Spleen (tissue), 11 donors: ENCODE measurements at regions not wholly inside any gene's neighbourhood (a gene's known extent, or its start where the extent isn't known, plus 50 kb on each side); places are given as distances from the start of the nearest gene placed in this dataset.

Experiments
- DNase-seq: peaks from one replicate; pipeline ENCODE4 v3.0.0-alpha.2; 2020
- H3K27ac ChIP-seq, 8 donors: fragments of 200-600 bp; sonication (generic) in 7 of 8; 1 replicate in 4 of 8; 2 replicates in 4 of 8; pipeline versions ENCODE4 v1.5.0 to v1.8.0; 2016 to 2021; ENCODE audit warnings: inconsistent platforms in 4 of 8, mild to moderate bottlenecking in 4 of 8, moderate library complexity in 1 of 8
- H3K27me3 ChIP-seq, 7 donors: fragments of 200-600 bp; sonication (generic) in 6 of 7; replicated peaks in 1 of 7; 1 replicate in 4 of 7; 2 replicates in 3 of 7; pipeline versions ENCODE4 v1.5.0 to v1.8.0; 2016 to 2021; ENCODE audit warnings: inconsistent platforms in 3 of 7, mild to moderate bottlenecking in 1 of 7
- H3K36me3 ChIP-seq, 6 donors: fragments of 200-600 bp; sonication (generic) in 5 of 6; 1 replicate in 4 of 6; 2 replicates in 2 of 6; pipeline versions ENCODE4 v1.5.0 to v1.8.0; 2016 to 2021; ENCODE audit warnings: inconsistent platforms in 2 of 6
- H3K4me1 ChIP-seq, 6 donors: fragments of 200-600 bp; sonication (generic) in 5 of 6; 1 replicate in 3 of 6; 2 replicates in 3 of 6; pipeline versions ENCODE4 v1.5.0 to v1.8.0; 2016 to 2021; ENCODE audit warnings: inconsistent platforms in 3 of 6
- H3K4me3 ChIP-seq, 8 donors: fragments of 200-600 bp; sonication (generic) in 7 of 8; 1 replicate in 4 of 8; 2 replicates in 4 of 8; pipeline versions ENCODE4 v1.5.0 to v1.8.0; 2016 to 2021; ENCODE audit warnings: inconsistent platforms in 4 of 8, mild to moderate bottlenecking in 4 of 8, moderate library complexity in 2 of 8
- H3K9me3 ChIP-seq, 8 donors: fragments of 200-600 bp; sonication (generic) in 7 of 8; 1 replicate in 4 of 8; 2 replicates in 4 of 8; pipeline versions ENCODE4 v1.5.0 to v1.8.0; 2016 to 2021; ENCODE audit warnings: inconsistent platforms in 4 of 8
- POLR2A ChIP-seq, 3 donors: fragments of 450-650 bp; IDR thresholded peaks; one replicate each; pipeline ENCODE4 v1.5.1; 2017; ENCODE audit warnings: antibody characterized with exemption in 3 of 3, mild to moderate bottlenecking in 1 of 3
- POLR2AphosphoS5 ChIP-seq, 3 donors: sonication (generic); formaldehyde crosslinking; IDR thresholded peaks; one replicate each; pipeline ENCODE4 v1.5.1; 2017; ENCODE audit warnings: antibody characterized with exemption in 3 of 3
- WGBS, 5 donors: extraction: QIAGEN DNeasy Blood & Tissue Kit in 3 of 5; methylation state at CpG; one replicate each; pipeline versions ENCODE4 v1.1.5 to v1.1.7; 2013 to 2018; 5-methylcytosine and 5-hydroxymethylcytosine counted together
- intact Hi-C: fragments of 100-400 bp; cut with DNase I; formaldehyde crosslinking; loops from one replicate; pipeline ENCODE4 v1.15.0; 2023; ENCODE audit warnings: low total_unique reads
- TF ChIP-seq, protein P1 (sequence below), 11 experiments: fragments of 200-600 bp in 7 of 11; fragments of 450-650 bp in 4 of 11; sonication (generic) in 4 of 11; IDR thresholded peaks in 8 of 11; conservative IDR thresholded peaks in 3 of 11; 1 replicate in 7 of 11; 2 replicates in 4 of 11; pipeline versions ENCODE4 v1.4.0 to v1.8.0; 2016 to 2021; ENCODE audit warnings: antibody characterized with exemption in 11 of 11, inconsistent platforms in 4 of 11, mild to moderate bottlenecking in 1 of 11
- donor health status: healthy with polysubstance abuse.
- donor health status: DM: no; HTN: no; CAD: no; lungs with moderate emphysema.
- donor health status: DM: no; HTN: no; CAD: no.
- donor health status: Bipolar disorder and iron deficiency.
- donor health status: healthy.
- donor health status: DM: no; HTN: no; CAD: no.
- donor health status: DM: yes; HTN: yes; CAD: no.

GRCh38 chrX:4671344-4671743 lies 957.9 kb upstream of the PRKX start:
- no peak overlapping the region for H3K27ac ChIP-seq
- H3K36me3 ChIP-seq: no peaks in the 10 kb centered on the region
- H3K27me3 ChIP-seq: no peaks in the 10 kb centered on the region
- TF ChIP-seq POLR2AphosphoS5 (IDR thresholded peaks at IDR 0.05) (no peak), POLR2A (IDR thresholded peaks at IDR 0.05) (no peak)
- TF ChIP-seq, protein P1, sequence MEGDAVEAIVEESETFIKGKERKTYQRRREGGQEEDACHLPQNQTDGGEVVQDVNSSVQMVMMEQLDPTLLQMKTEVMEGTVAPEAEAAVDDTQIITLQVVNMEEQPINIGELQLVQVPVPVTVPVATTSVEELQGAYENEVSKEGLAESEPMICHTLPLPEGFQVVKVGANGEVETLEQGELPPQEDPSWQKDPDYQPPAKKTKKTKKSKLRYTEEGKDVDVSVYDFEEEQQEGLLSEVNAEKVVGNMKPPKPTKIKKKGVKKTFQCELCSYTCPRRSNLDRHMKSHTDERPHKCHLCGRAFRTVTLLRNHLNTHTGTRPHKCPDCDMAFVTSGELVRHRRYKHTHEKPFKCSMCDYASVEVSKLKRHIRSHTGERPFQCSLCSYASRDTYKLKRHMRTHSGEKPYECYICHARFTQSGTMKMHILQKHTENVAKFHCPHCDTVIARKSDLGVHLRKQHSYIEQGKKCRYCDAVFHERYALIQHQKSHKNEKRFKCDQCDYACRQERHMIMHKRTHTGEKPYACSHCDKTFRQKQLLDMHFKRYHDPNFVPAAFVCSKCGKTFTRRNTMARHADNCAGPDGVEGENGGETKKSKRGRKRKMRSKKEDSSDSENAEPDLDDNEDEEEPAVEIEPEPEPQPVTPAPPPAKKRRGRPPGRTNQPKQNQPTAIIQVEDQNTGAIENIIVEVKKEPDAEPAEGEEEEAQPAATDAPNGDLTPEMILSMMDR (IDR thresholded peaks at IDR 0.05 in 8 of 11, conservative IDR thresholded peaks at IDR 0.05 in 3 of 11): no peak
- DNase-seq: no peak
- H3K9me3 ChIP-seq: peaks cover 0 to 11% (median 0%) of the 10 kb centered on the region in 8 donors
- H3K4me1 ChIP-seq: no peaks in the 10 kb centered on the region
- H3K4me3 ChIP-seq: no peak overlapping the region
- 39 to 55% (median 44%) methylated on average over 4 of the region's 4 CpGs for WGBS, 5 donors
- intact Hi-C loops: no loop called here

DNA sequence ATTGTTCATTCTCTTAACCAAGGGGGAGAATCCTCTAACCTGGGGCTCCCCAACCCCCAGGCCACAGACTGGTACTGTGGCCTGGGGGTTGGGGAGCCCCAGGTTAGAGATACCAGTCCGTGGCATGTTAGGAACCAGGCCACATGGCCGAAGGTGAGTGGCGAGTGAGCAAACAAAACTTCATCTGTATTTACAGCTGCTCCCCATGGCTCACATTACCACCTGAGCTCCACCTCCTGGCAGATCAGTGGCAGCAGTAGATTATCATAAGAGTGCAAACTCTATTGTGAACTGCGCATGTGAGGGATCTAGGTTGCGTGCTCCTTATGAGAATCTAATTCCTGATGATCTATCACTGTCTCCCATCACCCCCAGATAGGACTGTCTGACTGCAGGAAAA lies 957.2 kb upstream of the PRKX start:
- 71 to 94% (median 90%) methylated on average over 4 to 5 of the region's 5 CpGs for WGBS, 5 donors
- Histone ChIP-seq H3K27me3 (no peaks in the 10 kb centered on the region), H3K4me1 (no peaks in the 10 kb centered on the region), H3K9me3 (peaks cover 0 to 11% (median 0%) of the 10 kb centered on the region in 8 donors), H3K27ac (no peak overlapping the region), H3K36me3 (no peaks in the 10 kb centered on the region), H3K4me3 (no peak overlapping the region)
- intact Hi-C loops: no loop called here
- DNase-seq: no peak
- TF ChIP-seq POLR2A (IDR thresholded peaks at IDR 0.05): no peak
- TF ChIP-seq, protein P1 (IDR thresholded peaks at IDR 0.05 in 8 of 11, conservative IDR thresholded peaks at IDR 0.05 in 3 of 11): no peak
- no peak for TF ChIP-seq POLR2AphosphoS5 (IDR thresholded peaks at IDR 0.05)

GRCh38 chrX:4668802-4669536 lies 955.5 kb upstream of the PRKX start:
- intact Hi-C loops: no loop called here
- Histone ChIP-seq H3K9me3 (peaks cover 0 to 11% (median 0%) of the 10 kb centered on the region in 8 donors), H3K27me3 (no peaks in the 10 kb centered on the region), H3K4me3 (no peak overlapping the region), H3K27ac (no peak overlapping the region), H3K4me1 (no peaks in the 10 kb centered on the region), H3K36me3 (no peaks in the 10 kb centered on the region)
- no peak for TF ChIP-seq POLR2AphosphoS5 (IDR thresholded peaks at IDR 0.05)
- TF ChIP-seq, protein P1 (IDR thresholded peaks at IDR 0.05 in 8 of 11, conservative IDR thresholded peaks at IDR 0.05 in 3 of 11): no peak
- 67 to 75% (median 69%) methylated on average over 7 of the region's 7 CpGs for WGBS, 5 donors
- no peak for DNase-seq

GRCh38 chrX:4663085-4663484 lies 949.6 kb upstream of the PRKX start:
- TF ChIP-seq, protein P1 (IDR thresholded peaks at IDR 0.05 in 8 of 11, conservative IDR thresholded peaks at IDR 0.05 in 3 of 11): no peak
- intact Hi-C loops: no loop called here
- DNase-seq: no peak
- no peaks in the 10 kb centered on the region for H3K36me3 ChIP-seq
- H3K27me3 ChIP-seq: no peaks in the 10 kb centered on the region
- no peaks in the 10 kb centered on the region for H3K4me1 ChIP-seq
- H3K27ac ChIP-seq: no peak overlapping the region
- H3K9me3 ChIP-seq: peaks cover 0 to 22% (median 0%) of the 10 kb centered on the region in 8 donors
- WGBS, 5 donors: 62 to 82% (median 77%) methylated on average over 3 of the region's 3 CpGs
- no peak overlapping the region for H3K4me3 ChIP-seq
